GM23248 (cell line): ENCODE measurements at regions not wholly inside any gene's neighbourhood (a gene's known extent, or its start where the extent isn't known, plus 50 kb on each side); places are given as distances from the start of the nearest gene placed in this dataset.

Experiments
- EZH2 ChIP-seq: fragments of 200-600 bp; sonication (generic); IDR thresholded peaks from 2 replicates; pipeline ENCODE4 v1.6.1; 2018; ENCODE audit warnings: antibody characterized with exemption, mild to moderate bottlenecking; ENCODE audit not compliant: insufficient read depth, poor library complexity, severe bottlenecking
- EZH2phosphoT487 ChIP-seq: fragments of 200-600 bp; sonication (generic); IDR thresholded peaks from 2 replicates; pipeline ENCODE4 v1.6.1; 2018; ENCODE audit warnings: antibody characterized with exemption, moderate library complexity, mild to moderate bottlenecking, low read depth; ENCODE audit not compliant: insufficient read depth

GRCh38 chr18:55743736-55744135 lies 155.7 kb upstream of the TCF4 start:
- TF ChIP-seq EZH2 (no peak), EZH2phosphoT487 (no peak)
